Liver (tissue), 8 donors: ENCODE measurements at regions not wholly inside any gene's neighbourhood (a gene's known extent, or its start where the extent isn't known, plus 50 kb on each side); places are given as distances from the start of the nearest gene placed in this dataset.

ENCODE experiments used
- DNase-seq: peaks from one replicate; pipeline ENCODE4 v3.0.0-alpha.2; 2017; ENCODE audit warnings: low spot score
- H3K27ac ChIP-seq, 2 donors: one replicate each; pipeline ENCODE4 v1.7.0; 2013; ENCODE audit warnings: inconsistent platforms in 2 of 2, low read length in 2 of 2, control low read depth in 1 of 2, low read depth in 1 of 2, mild to moderate bottlenecking in 1 of 2
- H3K27me3 ChIP-seq, 4 donors: one replicate each; pipeline versions ENCODE4 v1.6.1 to v1.7.0; 2013; ENCODE audit warnings: low read length in 3 of 4, inconsistent platforms in 1 of 4, mild to moderate bottlenecking in 1 of 4, moderate library complexity in 1 of 4; ENCODE audit not compliant: control insufficient read depth in 4 of 4, insufficient read depth in 4 of 4
- H3K36me3 ChIP-seq, 4 donors: one replicate each; pipeline versions ENCODE4 v1.6.1 to v1.7.0; 2013; ENCODE audit warnings: low read length in 3 of 4, mild to moderate bottlenecking in 3 of 4, low read depth in 1 of 4, moderate library complexity in 1 of 4; ENCODE audit not compliant: control insufficient read depth in 4 of 4, insufficient read depth in 3 of 4
- H3K4me1 ChIP-seq, 4 donors: one replicate each; pipeline versions ENCODE4 v1.6.1 to v1.7.0; 2013; ENCODE audit warnings: low read length in 3 of 4, mild to moderate bottlenecking in 3 of 4, moderate library complexity in 1 of 4; ENCODE audit not compliant: control insufficient read depth in 4 of 4, insufficient read depth in 4 of 4
- H3K4me3 ChIP-seq, 3 donors: one replicate each; pipeline versions ENCODE4 v1.6.1 to v1.7.0; 2013; ENCODE audit warnings: low read length in 3 of 3, control low read depth in 1 of 3, low read depth in 1 of 3, mild to moderate bottlenecking in 1 of 3
- H3K9ac ChIP-seq, 2 donors: one replicate each; pipeline ENCODE4 v1.7.0; 2013; ENCODE audit warnings: low read length in 2 of 2, mild to moderate bottlenecking in 2 of 2, moderate library complexity in 2 of 2, control low read depth in 1 of 2, low read depth in 1 of 2
- H3K9me3 ChIP-seq, 4 donors: one replicate each; pipeline versions ENCODE4 v1.6.1 to v1.7.0; 2013; ENCODE audit warnings: low read length in 3 of 4; ENCODE audit not compliant: control insufficient read depth in 4 of 4
- ATF3 ChIP-seq: IDR thresholded peaks from 2 replicates; pipeline ENCODE4 v1.6.1; 2016; ENCODE audit warnings: antibody characterized with exemption
- FOXA2 ChIP-seq: IDR thresholded peaks from 2 replicates; pipeline ENCODE4 v1.6.1; 2016; ENCODE audit warnings: antibody characterized with exemption
- GABPA ChIP-seq, 2 donors: IDR thresholded peaks in 1 of 2; conservative IDR thresholded peaks in 1 of 2; 2 replicates each; pipeline ENCODE4 v1.6.1; 2016; ENCODE audit warnings: antibody characterized with exemption in 2 of 2, mild to moderate bottlenecking in 1 of 2, moderate library complexity in 1 of 2
- HNF4A ChIP-seq, 2 donors: conservative IDR thresholded peaks; 2 replicates each; pipeline ENCODE4 v1.6.1; 2016; ENCODE audit warnings: antibody characterized with exemption in 2 of 2, mild to moderate bottlenecking in 2 of 2
- HNF4G ChIP-seq: IDR thresholded peaks from 2 replicates; pipeline ENCODE4 v1.6.1; 2016; ENCODE audit warnings: antibody characterized with exemption
- MAX ChIP-seq: IDR thresholded peaks from 2 replicates; pipeline ENCODE4 v1.6.1; 2016; ENCODE audit warnings: antibody characterized with exemption
- NR2F2 ChIP-seq: IDR thresholded peaks from 2 replicates; pipeline ENCODE4 v1.6.1; 2016; ENCODE audit warnings: antibody characterized with exemption
- REST ChIP-seq: IDR thresholded peaks from 2 replicates; pipeline ENCODE4 v1.6.1; 2016; ENCODE audit warnings: antibody characterized with exemption, mild to moderate bottlenecking
- RXRA ChIP-seq, 2 donors: IDR thresholded peaks; 2 replicates each; pipeline ENCODE4 v1.6.1; 2017 to 2018; ENCODE audit warnings: antibody characterized with exemption in 2 of 2, mild to moderate bottlenecking in 1 of 2
- TAF1 ChIP-seq: conservative IDR thresholded peaks from 2 replicates; pipeline ENCODE4 v1.6.1; 2016; ENCODE audit warnings: antibody characterized with exemption, mild to moderate bottlenecking
- YY1 ChIP-seq: IDR thresholded peaks from 2 replicates; pipeline ENCODE4 v1.6.1; 2016; ENCODE audit warnings: antibody characterized with exemption, mild to moderate bottlenecking
- ZBTB33 ChIP-seq: IDR thresholded peaks from 2 replicates; pipeline ENCODE4 v1.6.1; 2016; ENCODE audit warnings: antibody characterized with exemption
- WGBS: extraction: QIAGEN DNeasy Blood & Tissue Kit; methylation state at CpG from one replicate; pipeline ENCODE4 v1.1.7; 2013; 5-methylcytosine and 5-hydroxymethylcytosine counted together
- TF ChIP-seq, protein P1 (sequence below): fragments of 150-350 bp; IDR thresholded peaks from 2 replicates; pipeline ENCODE4 v1.5.1; 2017; ENCODE audit warnings: improper control_type of control experiment, low read depth, low read length; ENCODE audit not compliant: missing input control
- donor health status: healthy.
- donor health status: healthy.
- donor health status: healthy.
- donor health status: healthy.
- donor health status: healthy.

- TF ChIP-seq, protein P1, sequence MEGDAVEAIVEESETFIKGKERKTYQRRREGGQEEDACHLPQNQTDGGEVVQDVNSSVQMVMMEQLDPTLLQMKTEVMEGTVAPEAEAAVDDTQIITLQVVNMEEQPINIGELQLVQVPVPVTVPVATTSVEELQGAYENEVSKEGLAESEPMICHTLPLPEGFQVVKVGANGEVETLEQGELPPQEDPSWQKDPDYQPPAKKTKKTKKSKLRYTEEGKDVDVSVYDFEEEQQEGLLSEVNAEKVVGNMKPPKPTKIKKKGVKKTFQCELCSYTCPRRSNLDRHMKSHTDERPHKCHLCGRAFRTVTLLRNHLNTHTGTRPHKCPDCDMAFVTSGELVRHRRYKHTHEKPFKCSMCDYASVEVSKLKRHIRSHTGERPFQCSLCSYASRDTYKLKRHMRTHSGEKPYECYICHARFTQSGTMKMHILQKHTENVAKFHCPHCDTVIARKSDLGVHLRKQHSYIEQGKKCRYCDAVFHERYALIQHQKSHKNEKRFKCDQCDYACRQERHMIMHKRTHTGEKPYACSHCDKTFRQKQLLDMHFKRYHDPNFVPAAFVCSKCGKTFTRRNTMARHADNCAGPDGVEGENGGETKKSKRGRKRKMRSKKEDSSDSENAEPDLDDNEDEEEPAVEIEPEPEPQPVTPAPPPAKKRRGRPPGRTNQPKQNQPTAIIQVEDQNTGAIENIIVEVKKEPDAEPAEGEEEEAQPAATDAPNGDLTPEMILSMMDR: no peak
- no peak for TF ChIP-seq FOXA2
Observed at GRCh38 chr2:53527056-53527455, 240.5 kb upstream of the CHAC2 start (continued).

- no peak for TF ChIP-seq YY1
- TF ChIP-seq REST: no peak
- TF ChIP-seq ZBTB33: no peak
- no peak for TF ChIP-seq TAF1
- no peak for TF ChIP-seq MAX
- DNase-seq: no peak
- Histone ChIP-seq H3K27ac (no peak overlapping the region), H3K4me3 (no peak overlapping the region), H3K9ac (no peak overlapping the region), H3K4me1 (no peaks in the 10 kb centered on the region), H3K36me3 (no peaks in the 10 kb centered on the region), H3K27me3 (no peaks in the 10 kb centered on the region), H3K9me3 (no peaks in the 10 kb centered on the region)
- 74% methylated on average over 10 of the region's 10 CpGs for WGBS
Observed at GRCh38 chr2:53519918-53520841, 247.4 kb upstream of the CHAC2 start.

GRCh38 chr2:53517406-53517805, 250.2 kb upstream of the CHAC2 start:
- Histone ChIP-seq H3K9ac (no peak overlapping the region), H3K27me3 (no peaks in the 10 kb centered on the region)
- WGBS: 83% methylated on average over 7 of the region's 7 CpGs
- TF ChIP-seq REST (no peak), RXRA (IDR thresholded peaks at IDR 0.05) (no peak), FOXA2 (no peak), NR2F2 (no peak), MAX (no peak), YY1 (no peak), HNF4G (no peak), ATF3 (no peak), TAF1 (no peak), GABPA (IDR thresholded peaks at IDR 0.05 in 1 of 2, conservative IDR thresholded peaks at IDR 0.05 in 1 of 2) (no peak), HNF4A (conservative IDR thresholded peaks at IDR 0.05) (no peak)
- TF ChIP-seq, protein P1: no peak

More at GRCh38 chr2:53517406-53517805, 250.2 kb upstream of the CHAC2 start:
- H3K36me3 ChIP-seq: no peaks in the 10 kb centered on the region
- no peak overlapping the region for H3K27ac ChIP-seq
- no peaks in the 10 kb centered on the region for H3K4me1 ChIP-seq
- DNase-seq: no peak
- no peak overlapping the region for H3K4me3 ChIP-seq
- no peaks in the 10 kb centered on the region for H3K9me3 ChIP-seq
